ENCODE measurements at regions not wholly inside any gene's neighbourhood (a gene's known extent, or its start where the extent isn't known, plus 50 kb on each side); places are given as distances from the start of the nearest gene placed in this dataset.

DNA sequence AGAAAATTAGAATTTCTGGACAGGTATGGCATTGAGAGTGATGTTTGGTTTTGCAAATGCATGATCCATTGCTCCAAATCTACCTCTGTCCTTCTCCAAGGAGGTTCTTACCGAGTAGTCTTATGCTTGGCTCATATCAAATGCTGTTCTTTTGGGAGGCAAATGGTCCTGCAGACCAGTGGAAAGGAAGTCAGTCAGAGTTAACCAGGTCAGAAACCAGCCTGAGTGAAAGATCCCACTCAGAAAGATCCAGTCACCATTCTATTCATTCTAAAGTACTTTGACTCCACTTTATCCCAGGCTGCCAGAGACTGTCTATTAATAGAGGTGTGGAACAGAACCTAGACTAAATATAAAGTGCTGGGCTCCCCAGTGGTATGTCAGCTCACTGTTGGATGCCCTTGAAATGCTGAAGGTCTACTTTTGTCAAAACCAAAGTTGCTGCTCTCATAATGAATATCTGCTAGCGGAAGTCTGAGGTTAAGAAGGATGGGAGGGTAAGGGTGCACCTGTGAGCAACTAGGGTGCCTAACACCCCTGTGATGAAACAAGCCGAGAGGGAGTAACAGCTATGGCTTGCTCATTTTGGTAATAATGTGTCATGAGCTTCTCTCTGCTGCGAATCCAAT is 302.2 kb downstream of the ZNF608 start:
- no peak for DNase-seq

DNA sequence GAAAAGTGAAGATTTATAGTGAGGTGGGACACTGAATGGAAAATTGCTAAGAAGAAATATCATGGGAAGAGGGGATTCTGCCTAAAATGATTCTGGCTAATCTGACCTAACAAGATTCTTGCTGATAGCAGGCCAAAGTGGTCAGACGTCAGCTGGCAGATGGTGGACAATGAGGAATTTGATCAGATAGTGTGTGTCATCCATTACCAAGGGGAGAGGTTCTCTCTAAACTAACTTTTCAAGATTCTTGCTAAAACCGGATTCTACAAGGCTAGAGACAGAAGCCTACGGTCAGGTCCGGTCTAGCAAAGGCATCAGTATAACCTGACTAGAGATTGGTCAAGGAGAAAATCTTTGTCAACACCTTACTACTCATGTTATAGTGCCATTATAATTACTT is 306.0 kb downstream of the ZNF608 start:
- DNase-seq, result no peak

DNA sequence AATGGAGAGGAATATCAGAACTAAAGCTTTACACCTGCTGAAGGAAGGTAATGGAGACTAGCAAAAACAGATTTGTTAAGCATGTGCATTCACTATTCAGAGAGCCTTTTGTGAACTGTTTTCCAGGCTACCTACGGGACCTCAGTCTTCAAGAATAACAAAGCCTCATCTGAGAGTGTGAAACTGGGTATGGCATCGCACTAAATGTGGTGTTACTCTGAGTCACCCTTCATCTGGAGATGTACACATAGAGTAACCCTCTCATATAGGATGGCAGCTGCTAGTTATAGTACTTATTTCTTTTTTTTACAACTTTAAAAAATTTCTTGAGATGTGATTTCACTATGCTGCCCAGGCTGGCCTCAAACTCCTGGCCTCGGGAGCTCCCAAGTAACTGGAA is 306.8 kb downstream of the ZNF608 start:
- no peak for DNase-seq

DNA sequence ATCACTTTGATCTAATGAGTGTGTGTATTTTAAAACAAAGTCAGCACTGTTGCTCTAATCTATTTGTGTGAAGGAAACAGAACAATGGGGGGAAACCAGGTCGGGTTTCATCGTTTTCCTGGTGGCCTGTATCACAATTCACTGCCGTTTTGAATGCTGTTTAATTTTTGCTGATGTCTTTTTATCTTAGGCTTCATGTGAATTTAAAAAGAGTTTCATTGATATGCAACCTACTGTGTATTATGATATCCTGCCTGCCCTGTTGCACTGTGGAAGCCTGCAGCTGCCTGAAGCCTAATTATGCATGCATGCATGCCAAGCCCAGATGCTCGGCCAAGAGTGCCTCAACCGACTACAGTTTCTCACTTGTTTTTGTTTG is 307.5 kb downstream of the ZNF608 start:
- DNase-seq, result peak in 49 of 58 donors; percentile 5 to 78 (median 47)

DNA sequence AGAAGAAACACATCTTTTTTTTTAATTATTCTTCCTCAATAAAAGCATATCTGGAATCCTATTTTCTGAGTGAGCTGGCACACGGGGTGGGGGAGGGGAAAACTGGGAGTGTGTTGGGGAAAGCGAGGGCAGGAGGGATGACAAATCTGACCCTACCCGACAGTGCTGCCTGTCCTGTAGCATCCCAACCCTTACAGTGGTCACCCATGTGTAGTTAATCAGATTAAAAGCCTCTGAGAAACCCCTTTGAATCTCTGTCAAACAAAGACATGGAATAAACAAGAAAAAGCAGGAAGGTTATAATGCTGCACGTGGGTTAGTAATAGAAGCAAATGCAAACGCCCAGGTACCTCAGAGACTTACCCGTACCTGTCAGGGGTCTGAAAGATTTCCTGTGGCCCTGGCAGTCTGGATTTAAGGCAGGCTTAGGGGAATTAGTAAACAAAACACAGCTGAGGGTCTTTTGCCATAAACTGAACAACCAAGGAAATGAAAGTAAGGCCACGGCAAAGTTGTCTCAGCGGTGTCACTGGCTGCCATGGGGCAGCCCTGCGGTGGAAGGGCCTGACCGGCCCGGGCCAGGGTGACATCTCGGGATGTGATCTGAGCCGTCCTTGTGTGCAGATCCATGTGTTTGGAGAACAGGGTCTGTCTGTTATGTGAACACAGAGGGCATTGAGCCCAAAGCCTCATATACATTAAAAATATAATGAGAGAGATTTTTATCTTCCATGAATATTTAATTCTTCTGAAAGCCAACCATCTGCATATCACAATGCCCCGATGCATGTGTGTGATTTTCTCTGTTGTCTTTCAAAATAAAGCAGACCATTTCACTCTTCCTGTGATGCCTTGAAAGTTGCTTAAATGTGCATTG is 308.2 kb downstream of the ZNF608 start:
- peak in 9 of 58 donors; percentile 9 to 33 (median 21) for DNase-seq

DNA sequence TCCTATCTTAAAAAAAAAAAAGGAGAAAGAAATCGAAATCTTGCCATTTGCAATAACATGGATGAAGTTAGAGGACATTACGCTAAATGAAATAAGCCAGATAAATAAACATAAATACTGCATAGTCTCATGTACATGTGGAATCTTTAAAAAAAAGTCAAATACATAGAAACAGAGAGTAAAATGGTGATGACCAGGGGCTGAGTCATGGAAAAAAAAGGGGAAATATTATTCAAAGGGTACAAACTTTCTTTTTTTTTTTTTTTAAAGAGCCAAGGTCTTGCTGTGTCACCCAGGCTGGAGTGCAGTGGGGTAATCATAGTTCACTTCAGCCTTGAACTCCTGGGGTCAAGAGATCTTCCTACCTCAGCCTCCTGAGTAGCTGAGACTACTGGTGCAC is 310.1 kb downstream of the ZNF608 start:
- DNase-seq, result no peak

DNA sequence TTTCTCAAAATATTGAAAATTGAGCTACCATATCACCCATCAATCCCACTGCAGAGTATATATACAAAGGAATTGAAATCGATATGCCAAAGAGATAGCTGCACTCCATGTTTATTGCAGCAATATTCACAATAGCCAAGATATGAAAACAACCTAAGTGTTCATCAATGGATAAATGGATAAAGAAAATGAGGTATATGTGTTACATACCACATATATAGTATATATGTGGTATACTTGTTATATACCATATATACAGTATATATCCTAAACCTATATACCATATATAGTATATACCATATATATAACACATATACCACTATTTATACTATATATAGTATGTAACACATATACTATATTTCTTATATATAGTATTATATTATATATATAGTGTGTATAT is 313.3 kb downstream of the ZNF608 start:
- DNase-seq, result no peak

DNA sequence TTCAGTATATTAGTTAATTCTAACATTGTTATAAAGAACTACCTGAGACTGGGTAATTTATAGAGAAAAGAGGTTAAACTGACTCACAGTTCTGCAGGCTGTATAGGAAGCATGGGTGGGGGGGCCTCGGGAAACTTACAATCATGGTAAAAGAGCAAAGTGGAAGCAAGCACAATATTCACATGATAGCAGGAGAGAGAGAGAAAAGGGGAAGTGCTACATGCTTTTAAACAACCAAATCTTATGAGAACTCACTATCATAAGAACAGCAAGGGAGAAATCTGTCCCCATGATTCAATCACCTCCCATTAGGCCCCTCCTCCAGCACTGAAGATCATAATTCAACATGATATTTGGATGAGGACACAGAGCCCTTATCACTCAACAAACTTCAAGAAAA is 324.9 kb downstream of the ZNF608 start:
- DNase-seq, result no peak

DNA sequence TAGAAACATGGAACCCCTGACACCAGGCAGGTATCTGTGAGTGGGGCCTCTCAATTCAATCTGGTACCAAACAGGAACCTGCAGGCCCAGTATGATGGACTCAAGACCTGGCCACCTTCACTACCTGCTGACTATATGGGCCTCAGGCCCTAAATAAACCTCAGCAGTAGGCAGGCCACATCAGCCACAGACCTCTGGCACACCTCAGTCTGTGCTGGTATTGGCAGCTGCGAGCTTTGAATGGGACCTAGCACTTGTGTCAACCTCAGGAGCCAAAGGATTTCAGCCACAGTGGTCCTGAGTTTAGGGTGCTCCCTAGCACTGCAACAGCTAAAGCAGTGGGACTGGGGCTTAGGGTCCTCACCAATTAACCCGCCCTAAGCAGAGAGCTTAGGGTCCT is 325.5 kb downstream of the ZNF608 start:
- no peak for DNase-seq

DNA sequence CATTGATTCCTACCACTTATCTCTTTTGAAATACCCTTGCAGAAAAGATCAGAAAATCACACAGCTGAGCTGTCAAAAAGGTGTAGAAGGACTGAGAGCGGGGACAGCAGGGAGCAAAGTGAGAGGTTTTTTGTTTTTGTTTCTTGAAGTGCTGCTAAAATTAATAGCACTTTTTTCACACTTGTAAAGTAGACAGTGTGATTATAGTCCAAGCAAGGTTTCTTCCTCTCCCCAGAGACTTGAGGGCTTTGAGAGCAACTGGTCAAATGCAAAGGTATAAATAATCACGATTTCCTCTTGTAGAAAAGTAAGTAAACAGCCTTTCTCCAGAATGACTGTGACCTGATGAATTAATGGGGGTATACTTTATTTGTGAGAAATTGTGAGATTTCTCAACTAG is 326.9 kb downstream of the ZNF608 start:
- no peak for DNase-seq

DNA sequence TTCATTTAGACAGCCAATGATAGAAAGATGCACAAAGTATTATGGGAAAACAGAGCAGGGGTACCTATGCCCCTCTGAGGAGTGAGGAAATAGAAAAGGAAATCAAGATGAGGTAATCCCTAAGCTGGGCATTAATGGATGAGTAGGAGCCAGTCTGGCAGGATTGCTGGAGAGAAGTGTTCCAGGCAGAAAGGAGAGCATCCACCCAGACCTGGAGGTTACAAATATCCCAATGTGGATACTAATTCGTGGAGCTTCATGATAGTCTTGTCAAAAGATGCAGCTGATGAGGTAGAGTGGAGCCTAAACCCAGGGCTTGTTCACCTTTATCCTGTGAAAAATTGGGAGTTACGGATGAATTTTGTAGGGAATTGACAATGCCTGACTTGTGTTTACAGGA is 328.0 kb downstream of the ZNF608 start:
- DNase-seq, result no peak

DNA sequence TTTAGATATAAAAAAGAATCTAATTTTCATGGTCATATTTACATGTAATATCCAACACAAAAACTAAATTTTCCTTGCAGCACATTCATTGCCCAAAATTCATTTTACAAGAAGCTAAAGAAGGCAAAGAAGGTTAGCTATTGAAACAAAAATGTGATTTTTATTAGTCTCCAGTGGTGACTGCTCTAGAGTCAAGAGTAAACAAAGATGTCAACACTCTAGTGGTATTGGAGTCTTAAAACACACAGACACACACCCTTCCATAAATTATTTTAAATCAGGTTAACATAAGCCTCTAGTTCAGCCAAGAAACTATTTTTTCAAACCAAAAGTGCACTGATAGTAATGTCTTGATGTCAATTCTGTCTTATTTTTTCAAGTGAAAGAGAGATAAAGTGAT is 329.2 kb downstream of the ZNF608 start:
- DNase-seq, result no peak

DNA sequence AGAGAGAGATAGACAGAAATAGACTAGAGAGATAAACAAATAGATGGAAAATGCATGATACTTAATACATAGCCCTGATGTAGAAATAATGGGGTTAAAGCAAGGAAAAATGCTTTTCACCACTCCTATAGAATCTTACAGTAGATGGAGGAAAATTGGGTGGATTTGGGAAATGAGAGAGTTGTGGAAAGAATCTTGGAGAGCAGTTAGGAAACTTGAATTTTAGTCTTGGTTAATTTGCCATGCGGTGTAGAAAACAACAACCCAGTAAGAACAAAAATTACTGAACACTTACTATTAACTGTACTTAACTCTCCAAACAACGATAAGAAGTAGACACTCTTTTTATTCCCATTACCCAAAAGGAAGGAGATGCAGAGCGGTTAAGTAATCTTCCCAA is 329.8 kb downstream of the ZNF608 start:
- DNase-seq, result no peak

DNA sequence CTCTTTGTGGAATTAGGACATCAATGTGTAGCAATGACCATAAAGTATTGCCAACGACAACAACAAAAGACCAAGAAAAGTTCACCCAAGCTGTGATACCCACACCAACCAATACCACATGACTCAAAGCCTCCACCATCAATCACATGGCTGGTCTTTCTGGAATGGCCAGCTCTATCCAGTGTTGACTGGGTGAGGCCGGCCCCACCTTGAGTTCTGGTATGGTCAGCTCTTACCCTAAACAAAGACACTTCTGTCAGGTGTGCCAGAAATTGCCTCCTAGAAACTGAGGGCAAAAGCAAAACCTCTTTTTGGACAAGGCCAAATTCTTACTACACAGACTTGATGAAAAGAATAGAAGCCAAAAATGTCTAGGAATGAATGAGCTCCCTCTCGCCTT is 331.5 kb downstream of the ZNF608 start:
- DNase-seq, result no peak

DNA sequence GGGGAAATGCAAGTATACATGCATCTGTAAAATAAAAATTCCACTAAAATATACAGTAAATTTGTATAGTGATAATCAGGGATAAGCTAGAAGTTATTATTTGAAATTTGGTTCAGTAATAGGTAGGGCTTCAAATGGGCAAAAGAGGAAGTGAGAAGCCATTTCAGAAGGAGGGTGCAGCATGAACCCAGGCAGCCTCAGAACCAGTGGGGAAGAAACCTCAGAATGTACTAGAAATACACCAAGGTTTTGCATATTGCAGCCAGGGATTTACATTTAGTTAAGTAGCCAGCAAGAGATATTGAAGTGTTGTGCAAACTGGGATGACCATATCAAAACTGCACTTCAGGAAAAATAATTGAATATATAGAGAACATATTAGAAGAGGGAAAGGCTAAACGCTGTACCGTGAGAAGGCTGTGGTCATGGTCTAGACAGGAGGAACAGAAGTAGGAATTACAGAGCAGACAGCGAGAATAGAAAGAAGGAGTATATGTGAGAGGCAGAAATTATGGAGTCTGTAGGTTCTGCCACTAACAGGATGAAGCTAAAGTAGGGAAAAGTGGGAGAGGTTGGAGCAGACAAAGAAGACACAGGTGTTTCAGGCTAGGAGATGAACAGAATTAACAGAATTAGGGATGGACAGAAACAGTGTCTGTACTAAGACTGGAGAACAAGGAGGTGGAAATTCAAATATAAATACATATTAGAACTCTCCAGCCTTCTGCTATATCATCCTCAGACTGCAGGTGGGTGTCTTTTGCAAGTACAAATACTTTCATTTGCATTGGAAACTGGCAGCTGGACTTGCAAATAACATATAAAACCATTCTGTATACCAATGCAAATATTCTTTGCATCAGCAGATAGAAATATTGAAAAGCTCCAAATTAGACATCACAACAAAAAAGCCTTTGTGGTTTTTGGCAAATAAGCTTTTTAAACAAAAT is 335.6 kb downstream of the ZNF608 start:
- no peak for DNase-seq

DNA sequence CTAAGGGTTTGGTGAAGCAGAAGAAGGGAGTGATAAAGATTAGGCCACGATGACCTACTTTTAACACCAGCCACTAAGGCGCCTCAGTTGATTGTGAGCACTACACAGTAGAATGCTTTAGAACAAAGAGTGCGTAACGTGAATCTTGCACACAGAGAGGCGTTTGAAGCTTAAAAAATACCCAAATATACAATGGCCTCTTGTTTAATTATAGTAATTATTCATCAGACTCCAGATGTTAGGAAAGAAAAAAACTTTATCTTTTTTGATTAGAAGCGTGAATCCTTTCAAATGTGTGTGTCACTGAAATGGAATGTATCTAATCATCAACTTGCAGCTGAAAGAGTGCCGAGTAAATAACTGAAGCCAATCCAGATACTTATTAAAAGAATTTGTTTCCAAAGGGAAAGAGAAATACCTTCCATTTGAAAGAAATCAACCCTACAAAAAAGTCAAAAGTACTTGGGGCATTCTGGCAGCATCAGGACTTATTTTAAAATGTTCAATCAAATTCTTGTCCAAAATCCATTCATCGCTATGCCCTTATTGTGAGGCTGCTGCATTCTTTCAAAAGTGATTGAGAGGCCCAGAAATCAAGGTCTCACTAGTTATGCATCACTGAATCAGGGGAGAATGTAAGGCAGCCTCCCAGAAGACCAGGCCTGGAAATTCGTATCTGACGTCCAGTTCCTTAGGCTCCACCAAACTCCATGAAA is 337.5 kb downstream of the ZNF608 start:
- DNase-seq, result peak in 2 of 58 donors; percentile 18 to 42

DNA sequence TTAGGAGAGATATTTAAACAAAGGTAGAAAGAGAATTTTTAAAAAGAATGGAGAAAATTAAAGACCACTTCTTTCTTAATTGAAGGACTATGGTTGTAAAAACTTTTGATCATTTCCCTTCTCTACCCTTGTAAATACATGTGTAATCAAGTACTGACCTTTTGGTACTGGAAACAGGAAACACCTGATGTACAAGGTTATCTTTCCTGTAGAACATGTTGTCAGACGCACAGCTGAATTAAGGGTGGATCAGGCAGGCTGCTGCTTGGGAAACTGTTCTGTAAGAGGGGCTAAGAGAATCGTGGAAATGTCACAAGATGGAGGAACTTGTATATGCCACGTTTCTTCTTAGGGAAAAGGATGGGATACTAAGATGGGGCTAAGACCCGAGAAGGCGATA is 341.6 kb downstream of the ZNF608 start:
- no peak for DNase-seq

DNA sequence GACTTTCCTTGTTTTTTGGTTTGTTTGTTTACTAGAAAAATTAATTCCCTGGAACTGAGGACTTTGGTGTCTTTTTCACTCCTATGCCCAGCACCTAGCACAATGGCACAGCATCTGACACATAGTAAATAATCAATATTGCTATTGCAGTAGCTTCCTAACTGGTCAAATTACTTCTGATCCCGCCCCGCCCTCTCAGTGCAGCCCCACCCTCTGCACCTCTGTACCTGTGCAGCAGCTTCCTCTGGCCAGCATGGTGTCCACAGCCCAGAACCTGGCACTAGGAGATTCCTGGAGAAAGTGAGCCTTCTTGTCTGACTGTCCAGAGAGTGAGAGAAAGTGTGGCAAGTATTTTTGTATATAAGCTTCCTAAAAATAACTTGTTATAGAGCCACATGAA is 343.2 kb downstream of the ZNF608 start:
- no peak for DNase-seq

DNA sequence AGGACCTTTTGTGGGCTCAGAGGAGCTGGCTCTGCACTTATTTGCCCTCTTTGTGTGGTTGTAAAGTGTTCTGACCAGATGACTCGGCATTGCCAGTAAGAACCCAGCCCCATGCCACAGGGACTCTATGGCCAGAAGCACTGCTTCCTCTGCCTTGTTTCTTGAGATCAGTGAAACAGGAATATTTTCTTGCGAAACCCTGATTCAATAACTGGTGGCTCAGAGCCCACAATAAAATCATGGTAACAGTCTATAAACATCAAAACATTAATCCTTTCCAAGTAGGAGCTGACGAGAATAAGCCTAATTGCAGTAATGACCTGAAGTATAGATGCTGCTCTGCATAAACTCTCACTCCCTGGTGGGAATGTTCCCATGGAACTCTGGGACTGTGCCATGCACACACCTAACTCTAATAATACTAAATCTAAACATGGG is 344.3 kb downstream of the ZNF608 start:
- DNase-seq, result peak in 3 of 58 donors; percentile 0 to 52 (median 21)

DNA sequence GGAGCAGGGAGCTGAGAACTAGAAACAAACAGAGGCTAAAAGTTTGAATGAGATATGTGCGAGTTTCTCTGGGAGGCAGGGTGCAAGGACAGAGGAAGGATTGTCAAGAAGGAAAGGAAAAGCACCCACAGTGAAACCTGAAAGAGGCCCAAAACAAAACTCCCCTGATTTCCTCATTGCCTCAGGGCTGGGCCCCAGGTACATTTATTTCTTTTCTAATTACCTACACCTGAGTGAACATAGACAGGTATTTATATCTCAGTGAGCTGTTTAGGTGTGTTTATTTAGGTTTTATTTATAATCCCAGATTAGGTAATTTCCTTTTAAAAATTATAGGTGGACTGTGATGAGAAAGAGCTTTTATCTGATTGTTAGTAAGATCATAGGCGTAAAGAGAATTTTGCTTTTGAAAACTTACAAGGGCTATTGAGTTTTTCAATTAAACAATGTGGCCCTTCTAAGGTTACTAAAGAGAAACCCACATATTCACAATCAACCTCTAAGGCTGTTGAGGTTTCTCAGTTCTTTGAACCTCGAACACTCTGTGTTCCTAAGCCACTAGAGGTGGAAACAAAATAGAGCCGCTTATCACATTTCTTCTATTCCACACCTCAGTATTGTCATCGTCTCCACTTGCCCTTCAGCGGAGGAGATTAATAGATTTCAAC is 344.8 kb downstream of the ZNF608 start:
- DNase-seq, result no peak
